ENCODE measurements at regions not wholly inside any gene's neighbourhood (a gene's known extent, or its start where the extent isn't known, plus 50 kb on each side); places are given as distances from the start of the nearest gene placed in this dataset.

- H3K27ac ChIP-seq: no peak overlapping the region
Measured at GRCh38 chr10:42959833-42960232, 117.0 kb upstream of the RET start.

GRCh38 chr10:42960491-42960990 is 116.3 kb upstream of the RET start:
- H3K27ac ChIP-seq: no peak overlapping the region
- TF ChIP-seq CTCF (IDR thresholded peaks at IDR 0.05) (no peak), ZFX (IDR thresholded peaks at IDR 0.05; ENCODE audit: borderline replicate concordance) (no peak)

More at GRCh38 chr10:42959833-42960232, 117.0 kb upstream of the RET start:
- TF ChIP-seq CTCF (IDR thresholded peaks at IDR 0.05): no peak
- no peak for TF ChIP-seq ZFX (IDR thresholded peaks at IDR 0.05; ENCODE audit: borderline replicate concordance)

GRCh38 chr10:42960991-42961795 is 115.7 kb upstream of the RET start:
- no peak overlapping the region for H3K27ac ChIP-seq
- TF ChIP-seq ZFX (IDR thresholded peaks at IDR 0.05; ENCODE audit: borderline replicate concordance) (no peak), CTCF (IDR thresholded peaks at IDR 0.05) (no peak)

GRCh38 chr10:42961796-42962109 is 115.1 kb upstream of the RET start:
- no peak overlapping the region for H3K27ac ChIP-seq
- TF ChIP-seq ZFX (IDR thresholded peaks at IDR 0.05; ENCODE audit: borderline replicate concordance): no peak
- TF ChIP-seq CTCF (IDR thresholded peaks at IDR 0.05): no peak

- H3K27ac ChIP-seq: no peak overlapping the region
- TF ChIP-seq ZFX (IDR thresholded peaks at IDR 0.05; ENCODE audit: borderline replicate concordance) (no peak), CTCF (IDR thresholded peaks at IDR 0.05) (no peak)
Measured at GRCh38 chr10:42962110-42962901, 114.6 kb upstream of the RET start.

GRCh38 chr10:42962902-42963231 is 114.0 kb upstream of the RET start:
- no peak for TF ChIP-seq ZFX (IDR thresholded peaks at IDR 0.05; ENCODE audit: borderline replicate concordance)
- TF ChIP-seq CTCF (IDR thresholded peaks at IDR 0.05): no peak
- no peak overlapping the region for H3K27ac ChIP-seq

GRCh38 chr10:42963312-42963711 is 113.6 kb upstream of the RET start:
- TF ChIP-seq CTCF (IDR thresholded peaks at IDR 0.05) (no peak), ZFX (IDR thresholded peaks at IDR 0.05; ENCODE audit: borderline replicate concordance) (no peak)
- H3K27ac ChIP-seq: no peak overlapping the region
